Panc1 (cell line): ENCODE measurements at regions not wholly inside any gene's neighbourhood (a gene's known extent, or its start where the extent isn't known, plus 50 kb on each side); places are given as distances from the start of the nearest gene placed in this dataset.
"Not testable (repeated sequence)": the region's sequence is repeated elsewhere in the genome, so short reads cannot be mapped to it uniquely, and the experiment has no call there.

Experiments
- ATAC-seq: fragments of 200-7000 bp; cut with Tn5 transposase; 2 replicates; pipeline ENCODE4 v1.9.1; 2020; ENCODE audit warnings: mild to moderate bottlenecking, moderate library complexity
- BruUV-seq: library from RNA; stranded (reverse); fragments of 400-500 nt; replicated peaks from 2 replicates; lab custom pipeline; 2021; lab: Mats Ljungman, UMichigan
- CTCF ChIA-PET: fragments of 300-600 bp; sonication (Branson Sonifier 250); formaldehyde crosslinking; loops from one replicate; lab custom pipeline; 2022; ENCODE audit warnings: antibody characterized with exemption; lab: Charles Lee
- POLR2A ChIA-PET: fragments of 300-600 bp; sonication (Branson Sonifier 250); formaldehyde crosslinking; loops from one replicate; lab custom pipeline; 2022; ENCODE audit warnings: antibody characterized with exemption; lab: Charles Lee
- DNase-seq: peaks from one replicate; pipeline ENCODE4 v3.0.0-alpha.2; 2010; ENCODE audit warnings: low read depth, low spot score
- H3K27ac ChIP-seq: 2 replicates; pipeline ENCODE4 v1.5.1; 2011; ENCODE audit warnings: mild to moderate bottlenecking, low read length, inconsistent platforms
- H3K27me3 ChIP-seq: fragments of 200-500 bp; sonication (Bioruptor generic); 2 replicates; pipeline ENCODE4 v1.6.0; 2014; ENCODE audit warnings: low read length, inconsistent platforms; ENCODE audit not compliant: control insufficient read depth, insufficient read depth
- H3K36me3 ChIP-seq: fragments of 200-500 bp; sonication (Bioruptor generic); 2 replicates; pipeline ENCODE4 v1.5.1; 2014; ENCODE audit warnings: inconsistent platforms, mild to moderate bottlenecking, low read length, moderate library complexity; ENCODE audit not compliant: control insufficient read depth, insufficient read depth
- H3K4me1 ChIP-seq: 2 replicates; pipeline ENCODE4 v1.5.1; 2011; ENCODE audit warnings: inconsistent platforms, mild to moderate bottlenecking, low read length, moderate library complexity; ENCODE audit not compliant: control insufficient read depth, insufficient read depth
- H3K4me3 ChIP-seq, 2 experiments: 2 replicates each; pipeline ENCODE4 v1.5.1; 2011 to 2012; ENCODE audit warnings: low read depth in 2 of 2, low read length in 2 of 2, mild to moderate bottlenecking in 2 of 2, inconsistent platforms in 1 of 2, moderate library complexity in 1 of 2
- H3K9me3 ChIP-seq: fragments of 200-500 bp; sonication (Bioruptor generic); 2 replicates; pipeline ENCODE4 v1.5.1; 2014; ENCODE audit warnings: low read depth, mild to moderate bottlenecking, inconsistent platforms, low read length, moderate library complexity; ENCODE audit not compliant: control insufficient read depth, insufficient read depth
- POLR2AphosphoS5 ChIP-seq: IDR thresholded peaks from 2 replicates; pipeline ENCODE4 v1.6.1; 2012; ENCODE audit warnings: mild to moderate bottlenecking, low read depth, low read length, moderate library complexity
- SIN3A ChIP-seq: IDR thresholded peaks from 2 replicates; pipeline ENCODE4 v1.6.1; 2012; ENCODE audit warnings: low read depth, mild to moderate bottlenecking, low read length, moderate library complexity, borderline replicate concordance; ENCODE audit not compliant: insufficient read depth
- TCF7L2 ChIP-seq: IDR thresholded peaks from 2 replicates; pipeline ENCODE4 v1.6.1; 2011; ENCODE audit warnings: mild to moderate bottlenecking, low read depth, low read length, inconsistent platforms
- in situ Hi-C: cut with HindIII; loops from 2 replicates; pipeline ENCODE4 v1.10.0; 2016; ENCODE audit warnings: low sequenced_read_pairs, low pct_unique_long_range_greater_than_20kb
- intact Hi-C: fragments of 100-400 bp; cut with micrococcal nuclease; formaldehyde crosslinking; loops from one replicate; pipeline ENCODE4 v1.10.0; 2022; ENCODE audit not compliant: unreplicated experiment
- TF ChIP-seq, protein P1 (sequence below), 2 experiments: IDR thresholded peaks; 2 replicates each; pipeline ENCODE4 v1.6.1; 2011 to 2012; ENCODE audit warnings: low read depth in 2 of 2, control low read depth in 1 of 2, low read length in 1 of 2, mild to moderate bottlenecking in 1 of 2, moderate library complexity in 1 of 2; ENCODE audit not compliant: insufficient read depth in 1 of 2
- TF ChIP-seq, protein P2 (sequence below): fragments of 450-650 bp; IDR thresholded peaks from 2 replicates; pipeline ENCODE4 v1.5.1; 2017; ENCODE audit warnings: mild to moderate bottlenecking

DNA sequence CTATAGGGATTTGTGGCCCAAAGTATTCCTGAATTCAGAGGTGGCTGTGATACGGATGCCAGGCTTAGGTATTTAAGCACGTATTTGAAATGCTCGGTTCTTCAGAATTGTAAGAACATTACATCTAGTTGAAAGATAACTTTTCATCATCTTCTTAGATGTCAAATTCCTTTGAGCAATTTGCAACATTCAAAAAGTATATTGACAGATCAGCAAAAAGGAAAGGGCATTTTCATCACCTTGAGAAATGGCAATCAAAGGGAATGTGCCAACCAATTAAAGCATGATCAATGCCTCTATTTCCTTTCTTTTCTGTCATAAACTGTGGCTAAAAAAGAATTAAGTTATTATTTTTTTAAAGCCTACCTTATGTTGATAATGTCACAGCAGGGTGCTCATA is 66.3 kb upstream of the LRRTM4 start:
- no peaks in the 10 kb centered on the region for H3K27me3 ChIP-seq
- no TSS peak for BruUV-seq
- H3K36me3 ChIP-seq, result no peaks in the 10 kb centered on the region
- ChIA-PET CTCF (no interaction called here), POLR2A (no interaction called here)
- no peaks in the 10 kb centered on the region for H3K9me3 ChIP-seq
- intact Hi-C loops, result no loop called here
- no peak overlapping the region for H3K27ac ChIP-seq
- no peaks in the 10 kb centered on the region for H3K4me1 ChIP-seq
- H3K4me3 ChIP-seq, result no peak overlapping the region
- in situ Hi-C loops, result no loop called here
- TF ChIP-seq POLR2AphosphoS5 (no peak), SIN3A (no peak), TCF7L2 (no peak)
- TF ChIP-seq, protein P1, sequence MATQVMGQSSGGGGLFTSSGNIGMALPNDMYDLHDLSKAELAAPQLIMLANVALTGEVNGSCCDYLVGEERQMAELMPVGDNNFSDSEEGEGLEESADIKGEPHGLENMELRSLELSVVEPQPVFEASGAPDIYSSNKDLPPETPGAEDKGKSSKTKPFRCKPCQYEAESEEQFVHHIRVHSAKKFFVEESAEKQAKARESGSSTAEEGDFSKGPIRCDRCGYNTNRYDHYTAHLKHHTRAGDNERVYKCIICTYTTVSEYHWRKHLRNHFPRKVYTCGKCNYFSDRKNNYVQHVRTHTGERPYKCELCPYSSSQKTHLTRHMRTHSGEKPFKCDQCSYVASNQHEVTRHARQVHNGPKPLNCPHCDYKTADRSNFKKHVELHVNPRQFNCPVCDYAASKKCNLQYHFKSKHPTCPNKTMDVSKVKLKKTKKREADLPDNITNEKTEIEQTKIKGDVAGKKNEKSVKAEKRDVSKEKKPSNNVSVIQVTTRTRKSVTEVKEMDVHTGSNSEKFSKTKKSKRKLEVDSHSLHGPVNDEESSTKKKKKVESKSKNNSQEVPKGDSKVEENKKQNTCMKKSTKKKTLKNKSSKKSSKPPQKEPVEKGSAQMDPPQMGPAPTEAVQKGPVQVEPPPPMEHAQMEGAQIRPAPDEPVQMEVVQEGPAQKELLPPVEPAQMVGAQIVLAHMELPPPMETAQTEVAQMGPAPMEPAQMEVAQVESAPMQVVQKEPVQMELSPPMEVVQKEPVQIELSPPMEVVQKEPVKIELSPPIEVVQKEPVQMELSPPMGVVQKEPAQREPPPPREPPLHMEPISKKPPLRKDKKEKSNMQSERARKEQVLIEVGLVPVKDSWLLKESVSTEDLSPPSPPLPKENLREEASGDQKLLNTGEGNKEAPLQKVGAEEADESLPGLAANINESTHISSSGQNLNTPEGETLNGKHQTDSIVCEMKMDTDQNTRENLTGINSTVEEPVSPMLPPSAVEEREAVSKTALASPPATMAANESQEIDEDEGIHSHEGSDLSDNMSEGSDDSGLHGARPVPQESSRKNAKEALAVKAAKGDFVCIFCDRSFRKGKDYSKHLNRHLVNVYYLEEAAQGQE (IDR thresholded peaks at IDR 0.05; ENCODE audit: insufficient read depth in 1 of 2, low read depth in 2 of 2, low read length in 1 of 2), result no peak
- TF ChIP-seq, protein P2, sequence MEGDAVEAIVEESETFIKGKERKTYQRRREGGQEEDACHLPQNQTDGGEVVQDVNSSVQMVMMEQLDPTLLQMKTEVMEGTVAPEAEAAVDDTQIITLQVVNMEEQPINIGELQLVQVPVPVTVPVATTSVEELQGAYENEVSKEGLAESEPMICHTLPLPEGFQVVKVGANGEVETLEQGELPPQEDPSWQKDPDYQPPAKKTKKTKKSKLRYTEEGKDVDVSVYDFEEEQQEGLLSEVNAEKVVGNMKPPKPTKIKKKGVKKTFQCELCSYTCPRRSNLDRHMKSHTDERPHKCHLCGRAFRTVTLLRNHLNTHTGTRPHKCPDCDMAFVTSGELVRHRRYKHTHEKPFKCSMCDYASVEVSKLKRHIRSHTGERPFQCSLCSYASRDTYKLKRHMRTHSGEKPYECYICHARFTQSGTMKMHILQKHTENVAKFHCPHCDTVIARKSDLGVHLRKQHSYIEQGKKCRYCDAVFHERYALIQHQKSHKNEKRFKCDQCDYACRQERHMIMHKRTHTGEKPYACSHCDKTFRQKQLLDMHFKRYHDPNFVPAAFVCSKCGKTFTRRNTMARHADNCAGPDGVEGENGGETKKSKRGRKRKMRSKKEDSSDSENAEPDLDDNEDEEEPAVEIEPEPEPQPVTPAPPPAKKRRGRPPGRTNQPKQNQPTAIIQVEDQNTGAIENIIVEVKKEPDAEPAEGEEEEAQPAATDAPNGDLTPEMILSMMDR, result no peak
- ATAC-seq (no peak), DNase-seq (no peak)

DNA sequence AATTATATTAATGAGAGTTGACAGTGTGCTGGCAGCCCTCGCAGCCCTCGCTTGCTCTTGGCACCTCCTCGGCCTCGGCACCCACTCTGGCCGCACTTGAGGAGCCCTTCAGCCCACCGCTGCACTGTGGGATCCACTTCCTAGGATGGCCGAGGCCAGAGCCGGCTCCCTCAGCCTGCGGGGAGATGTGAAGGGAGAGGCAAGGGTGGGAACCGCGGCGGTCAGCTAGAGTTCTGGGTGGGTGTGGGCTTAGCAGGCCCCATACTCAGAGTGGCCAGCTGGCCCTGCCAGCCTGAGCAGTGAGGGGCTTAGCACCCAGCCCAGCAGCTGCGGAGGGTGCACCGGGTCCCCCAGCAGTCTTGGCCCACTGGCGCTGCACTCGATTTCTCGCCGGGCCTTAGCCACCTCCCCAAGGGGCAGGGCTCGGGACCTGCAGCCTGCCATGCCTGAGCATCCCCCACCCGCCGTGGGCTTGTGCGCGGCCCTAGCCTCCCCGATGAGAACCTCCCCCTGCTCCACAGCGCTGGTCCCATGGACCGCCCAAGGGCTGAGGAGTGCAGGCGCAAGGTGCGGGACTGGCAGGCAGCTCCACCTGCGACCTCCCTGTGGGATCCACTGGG is 68.2 kb upstream of the LRRTM4 start:
- no peak overlapping the region for H3K27ac ChIP-seq
- H3K36me3 ChIP-seq, result no peaks in the 10 kb centered on the region
- TF ChIP-seq, protein P2, result no peak
- TF ChIP-seq, protein P1 (IDR thresholded peaks at IDR 0.05; ENCODE audit: insufficient read depth in 1 of 2, low read depth in 2 of 2, low read length in 1 of 2), result no peak
- TF ChIP-seq TCF7L2 (no peak), SIN3A (no peak), POLR2AphosphoS5 (no peak)
- DNase-seq, result no peak
- no peak overlapping the region for H3K4me3 ChIP-seq
- H3K4me1 ChIP-seq, result no peaks in the 10 kb centered on the region
- no peaks in the 10 kb centered on the region for H3K27me3 ChIP-seq
- ATAC-seq, result no peak
- no peaks in the 10 kb centered on the region for H3K9me3 ChIP-seq
- BruUV-seq, result no TSS peak
- intact Hi-C loops (no loop called here), in situ Hi-C loops (no loop called here)
- ChIA-PET CTCF (no interaction called here), POLR2A (no interaction called here)

DNA sequence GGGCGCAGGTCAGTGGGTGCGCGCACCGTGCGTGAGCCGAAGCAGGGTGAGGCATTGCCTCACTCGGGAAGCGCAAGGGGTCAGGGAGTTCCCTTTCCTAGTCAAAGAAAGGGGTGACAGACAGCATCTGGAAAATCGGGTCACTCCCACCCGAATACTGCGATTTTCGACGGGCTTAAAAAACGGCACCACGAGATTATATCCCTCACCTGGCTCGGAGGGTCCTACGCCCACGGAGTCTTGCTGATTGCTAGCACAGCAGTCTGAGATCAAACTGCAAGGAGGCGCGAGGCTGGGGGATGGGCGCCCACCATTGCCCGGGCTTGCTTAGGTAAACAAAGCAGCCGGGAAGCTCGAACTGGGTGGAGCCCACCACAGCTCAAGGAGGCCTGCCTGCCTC is 70.8 kb upstream of the LRRTM4 start:
- H3K4me1 ChIP-seq, BruUV-seq, in situ Hi-C loops, H3K9me3 ChIP-seq, H3K27ac ChIP-seq, H3K36me3 ChIP-seq, DNase-seq, ATAC-seq, intact Hi-C loops, CTCF ChIA-PET, H3K4me3 ChIP-seq, H3K27me3 ChIP-seq: not testable (repeated sequence)
- POLR2A ChIA-PET, result interaction anchor here (0.7 kb wide), 1 partner anchor 1261 kb away, joined by 5 read pairs; no protein-coding TSS in a partner anchor
